GM18519 (cell line): ENCODE measurements at regions not wholly inside any gene's neighbourhood (a gene's known extent, or its start where the extent isn't known, plus 50 kb on each side); places are given as distances from the start of the nearest gene placed in this dataset.

Experiments
- ATAC-seq: cut with Tn5 transposase; IDR thresholded peaks from one replicate; pipeline ENCODE4 v1.9.1; 2021; ENCODE audit warnings: mild to moderate bottlenecking, moderate library complexity; ENCODE audit not compliant: unreplicated experiment, low FRiP score

DNA sequence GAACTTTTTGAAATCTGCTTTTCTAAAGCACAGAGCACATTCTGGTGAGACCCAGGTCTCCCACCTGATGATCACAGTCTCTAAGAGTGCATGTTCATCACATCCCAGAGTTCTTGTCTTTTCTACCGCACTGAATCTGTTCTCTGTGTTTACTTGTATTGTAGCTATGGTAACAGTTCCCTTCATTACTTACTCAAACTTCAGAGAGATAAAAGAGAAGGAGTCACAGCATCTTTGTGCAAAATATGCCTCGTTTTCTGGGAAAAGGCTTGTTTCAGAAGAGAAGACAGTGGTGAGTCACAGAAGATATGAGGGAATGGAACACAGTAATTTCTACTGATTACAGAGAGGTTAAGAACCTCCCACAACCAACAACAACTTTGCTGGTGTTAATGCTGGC, 580.6 kb downstream of the PLA2G4A start:
- no peak for ATAC-seq

DNA sequence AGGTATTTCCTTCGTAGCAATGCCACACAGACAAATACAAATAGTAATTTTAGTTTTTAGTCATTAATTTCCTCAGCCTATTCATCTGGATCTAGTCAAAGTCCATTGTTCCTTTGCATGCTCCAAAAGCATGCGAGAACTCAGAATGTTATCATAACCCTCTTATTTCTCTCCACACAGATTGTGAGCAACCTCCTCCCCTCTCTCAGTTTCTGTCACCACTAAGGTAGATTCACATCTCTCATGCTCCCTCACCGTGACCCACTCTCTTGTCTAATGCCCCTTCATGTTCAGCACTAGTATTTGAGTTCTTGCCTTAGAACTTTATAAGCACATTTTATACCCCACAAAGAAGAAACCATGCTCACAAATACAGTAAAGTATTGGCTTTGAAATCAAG, 582.4 kb downstream of the PLA2G4A start:
- ATAC-seq = peak; percentile 61

- no peak for ATAC-seq
Measured at GRCh38 chr1:187413405-187414169, 584.8 kb downstream of the PLA2G4A start.

GRCh38 chr1:187415065-187415464, 586.3 kb downstream of the PLA2G4A start:
- ATAC-seq = no peak

DNA sequence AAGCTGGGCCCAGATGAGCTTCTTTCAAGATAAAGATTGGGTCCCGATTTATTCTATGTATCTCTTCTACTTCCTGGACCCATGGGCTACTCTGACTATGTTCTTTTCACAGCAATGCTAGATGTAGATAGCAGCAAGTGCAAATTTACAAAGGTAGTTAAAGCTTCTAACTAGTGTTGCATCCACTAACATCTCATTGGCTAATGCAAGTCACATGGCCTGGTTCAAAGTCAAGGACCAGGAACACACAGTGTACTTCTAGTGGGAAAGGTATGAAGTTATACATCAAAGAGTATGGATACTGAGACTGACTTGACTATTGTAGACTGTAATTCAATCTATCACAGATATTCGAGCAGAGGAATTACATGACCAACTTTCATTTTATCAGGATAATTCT, 588.8 kb downstream of the PLA2G4A start:
- ATAC-seq = no peak

DNA sequence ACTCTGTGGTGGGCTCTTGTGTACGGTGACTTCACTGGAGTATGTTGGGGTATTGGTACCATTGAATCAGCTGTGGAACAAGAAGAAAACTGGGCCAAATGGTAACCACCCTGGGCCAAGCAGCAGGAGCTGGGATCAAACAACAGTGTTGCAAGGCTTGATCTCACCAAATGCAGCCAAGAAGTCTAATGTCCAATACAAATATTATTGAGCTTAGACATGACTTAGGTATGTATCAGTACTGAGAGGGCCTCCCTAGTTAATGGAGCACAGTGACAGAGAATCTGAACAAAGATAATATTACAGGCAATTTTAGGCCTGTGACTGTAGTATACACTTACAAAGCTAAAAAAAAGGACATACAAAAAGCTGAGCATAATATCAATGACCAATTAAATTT, 604.8 kb downstream of the PLA2G4A start:
- no peak for ATAC-seq

DNA sequence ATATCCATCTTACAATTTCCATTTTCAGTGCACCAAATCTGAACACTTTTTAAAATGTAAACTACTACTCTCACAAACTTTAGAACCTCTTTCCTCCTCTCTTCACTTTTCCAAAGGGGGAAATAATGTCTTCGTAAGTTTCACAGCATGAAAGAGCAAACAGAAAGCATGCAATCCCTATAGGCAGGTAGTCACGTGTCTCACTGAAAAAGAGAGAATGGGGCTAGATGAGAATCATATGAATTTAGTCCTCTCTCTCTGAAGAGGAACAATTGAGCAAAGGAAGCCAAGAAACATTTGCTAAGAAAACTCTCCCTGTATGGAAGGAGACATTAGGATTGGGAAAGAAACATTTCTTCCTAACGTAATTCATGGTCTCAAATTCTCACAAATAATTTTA, 613.9 kb downstream of the PLA2G4A start:
- ATAC-seq = no peak

DNA sequence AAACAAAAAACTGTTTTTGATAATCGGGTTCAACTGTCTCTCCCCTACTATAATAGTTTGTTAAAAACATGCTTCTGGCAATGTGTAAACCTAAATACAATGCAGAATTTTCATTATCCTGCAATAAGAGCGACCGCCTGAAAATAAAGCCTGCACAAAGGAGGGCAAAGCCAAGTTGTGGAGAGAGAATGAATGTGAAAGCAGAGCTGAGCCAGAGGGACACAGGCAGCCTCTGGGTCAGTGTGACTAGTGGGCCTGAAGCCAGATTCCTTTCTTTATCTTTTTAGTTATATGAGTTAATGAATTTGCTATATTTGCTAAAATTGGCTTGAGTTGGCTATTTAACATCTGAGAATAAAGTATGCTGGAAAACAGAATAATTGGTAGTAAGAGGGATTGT, 615.2 kb downstream of the PLA2G4A start:
- no peak for ATAC-seq

DNA sequence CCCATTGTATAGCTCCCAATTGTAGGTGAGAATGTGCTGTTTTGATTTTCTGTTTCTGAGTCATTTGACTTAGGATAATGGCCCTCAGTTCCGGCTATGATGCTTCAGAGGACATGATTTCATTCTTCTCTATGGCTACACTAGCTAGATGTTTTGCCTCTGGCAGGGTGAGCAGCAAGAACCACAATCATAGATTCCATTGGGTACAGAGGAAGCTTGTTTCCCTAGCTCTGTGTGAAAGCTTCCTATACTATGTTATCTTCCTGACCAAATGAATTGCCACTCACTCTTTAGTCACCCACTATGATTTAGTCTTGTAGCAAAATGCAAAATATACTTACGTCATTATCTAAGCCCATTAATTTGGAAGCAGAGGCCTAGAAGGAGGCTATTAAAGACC, 616.3 kb downstream of the PLA2G4A start:
- ATAC-seq = no peak

DNA sequence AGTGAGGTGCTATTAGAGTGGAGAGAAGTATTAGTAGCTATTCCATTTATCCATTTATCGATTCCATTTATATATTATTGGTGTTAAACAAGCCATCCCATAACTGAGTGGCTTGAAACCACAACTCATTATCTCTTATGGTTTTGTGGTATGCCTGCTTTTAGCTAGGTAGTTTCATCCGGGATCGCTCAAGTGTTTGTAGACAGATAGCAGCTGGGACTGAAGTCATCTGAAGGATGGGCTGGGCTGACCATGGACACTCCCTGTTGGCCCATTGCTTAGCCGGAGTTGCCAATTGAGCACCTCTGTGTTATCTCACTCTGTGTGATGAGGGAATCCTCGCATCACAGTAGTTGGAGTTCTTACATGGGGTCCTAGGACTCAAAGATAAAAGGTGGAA, 622.5 kb downstream of the PLA2G4A start:
- no peak for ATAC-seq

- no peak for ATAC-seq
Measured at GRCh38 chr1:187454010-187454409, 625.3 kb downstream of the PLA2G4A start.

- no peak for ATAC-seq
Measured at GRCh38 chr1:187456446-187456845, 627.7 kb downstream of the PLA2G4A start.

DNA sequence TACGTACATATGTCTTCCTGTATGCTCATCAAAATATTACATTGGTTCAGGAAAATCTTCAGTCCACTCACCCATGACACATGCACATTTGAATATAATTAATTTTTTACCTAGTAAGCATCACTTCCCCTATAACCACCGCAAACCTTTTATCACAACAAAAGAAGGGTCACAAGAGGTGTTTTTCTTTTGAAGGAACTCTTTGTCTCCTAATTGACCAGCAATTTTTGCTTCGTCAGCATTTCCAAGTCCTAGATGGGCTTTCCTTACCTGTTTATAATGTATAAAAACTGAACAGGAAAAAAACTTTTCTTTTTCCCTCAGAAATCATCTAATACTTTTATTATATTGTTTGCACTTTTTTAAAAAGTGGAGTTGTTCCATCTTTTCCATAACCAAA, 631.3 kb downstream of the PLA2G4A start:
- no peak for ATAC-seq

DNA sequence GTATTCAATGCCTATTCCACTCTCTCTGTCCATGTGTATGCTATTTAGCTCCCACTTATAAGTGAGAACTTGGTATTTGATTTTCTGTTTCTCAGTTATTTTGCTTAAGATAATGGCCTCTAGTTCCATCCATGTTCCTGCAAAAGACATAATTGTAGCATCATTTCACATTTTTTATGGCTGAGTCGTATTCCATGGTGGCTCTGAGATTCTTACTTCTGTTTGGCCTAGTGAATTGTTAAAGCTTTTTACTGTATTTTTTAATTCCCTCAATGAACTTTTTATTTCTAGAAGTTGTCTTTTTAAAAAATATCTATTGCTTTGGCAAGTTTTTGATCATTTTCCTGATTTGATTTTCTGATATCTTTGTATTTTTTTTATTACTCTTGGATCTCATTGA, 635.6 kb downstream of the PLA2G4A start:
- no peak for ATAC-seq

DNA sequence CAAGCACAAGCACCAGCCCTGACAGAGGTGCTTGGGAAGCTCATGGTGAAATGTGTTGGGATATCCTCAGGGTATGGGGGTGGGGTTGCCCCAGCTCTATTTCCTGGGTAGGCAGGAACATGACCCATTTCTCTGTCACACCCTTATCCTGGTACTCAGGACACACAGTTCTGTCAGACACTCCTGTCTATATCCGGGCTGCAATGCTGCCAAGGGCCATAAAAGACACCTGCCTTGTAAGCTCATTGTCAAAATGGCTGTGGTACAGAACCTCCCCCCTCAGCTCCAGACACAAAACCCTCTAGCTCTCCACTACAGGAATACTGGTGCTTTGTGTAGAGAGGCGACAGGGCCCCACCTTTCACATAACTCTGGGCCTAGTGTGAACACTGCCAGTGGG, 636.7 kb downstream of the PLA2G4A start:
- ATAC-seq = no peak

- ATAC-seq = no peak
Measured at GRCh38 chr1:187469836-187470235, 641.1 kb downstream of the PLA2G4A start.

DNA sequence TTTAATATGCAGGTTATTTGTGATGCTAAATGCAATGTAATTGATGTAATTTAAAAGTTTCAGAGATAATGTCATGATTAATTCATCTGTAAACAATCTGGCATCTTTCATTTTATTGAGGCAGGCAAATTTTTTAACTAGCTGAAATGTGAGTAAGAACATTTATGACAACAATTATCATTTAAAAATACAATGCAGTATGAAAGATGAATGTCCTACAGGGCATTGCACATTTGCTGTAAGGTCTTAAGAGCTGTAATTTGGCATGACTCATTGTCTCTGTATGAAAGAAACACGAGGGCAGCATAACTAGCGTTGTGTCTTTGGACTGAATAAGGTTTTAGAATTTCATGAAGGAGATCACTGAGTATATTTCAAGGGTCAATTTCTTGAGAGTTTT, 642.8 kb downstream of the PLA2G4A start:
- ATAC-seq = no peak

GRCh38 chr1:187474336-187474735, 645.6 kb downstream of the PLA2G4A start:
- no peak for ATAC-seq

DNA sequence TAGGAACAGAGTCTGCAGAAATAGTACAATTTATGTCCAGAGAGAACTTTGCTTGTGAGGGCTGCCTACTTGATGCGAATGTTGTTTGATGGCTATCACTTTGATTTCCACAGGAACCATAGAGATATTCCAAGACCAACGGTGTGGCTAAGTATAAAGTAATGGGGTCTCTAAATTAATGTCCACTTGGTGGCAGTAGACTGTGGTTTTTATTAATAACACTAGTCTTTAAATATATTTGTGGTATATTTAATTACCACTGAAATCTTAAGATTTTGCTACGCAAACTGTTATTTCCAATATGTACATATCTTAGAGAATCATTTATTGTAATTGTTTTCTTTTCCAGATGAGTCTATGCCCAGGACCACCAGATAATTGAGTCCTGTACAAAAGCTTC, 647.9 kb downstream of the PLA2G4A start:
- ATAC-seq = no peak

- ATAC-seq = no peak
Measured at GRCh38 chr1:187477103-187477502, 648.4 kb downstream of the PLA2G4A start.

DNA sequence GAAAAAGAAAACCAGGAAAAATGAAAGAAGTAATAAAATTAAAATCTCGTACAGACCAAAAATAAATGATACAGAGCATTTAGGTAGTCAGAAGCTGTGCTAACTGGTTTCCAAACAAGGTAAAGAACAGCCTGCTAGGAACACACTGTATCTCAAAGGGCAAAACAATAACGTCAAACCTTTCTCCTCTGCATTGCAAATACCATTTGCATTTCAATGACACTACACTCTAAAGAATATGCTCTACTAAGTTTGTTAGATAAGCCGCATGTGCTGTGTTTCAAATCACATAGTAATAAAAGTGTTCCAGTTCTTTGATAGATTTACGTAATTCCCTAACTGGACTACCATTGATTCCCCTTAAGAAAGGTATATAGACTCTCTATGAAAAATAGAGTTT, 648.8 kb downstream of the PLA2G4A start:
- no peak for ATAC-seq

GRCh38 chr1:187481581-187482148, 652.9 kb downstream of the PLA2G4A start:
- ATAC-seq = no peak
